ENCODE measurements at regions not wholly inside any gene's neighbourhood (a gene's known extent, or its start where the extent isn't known, plus 50 kb on each side); places are given as distances from the start of the nearest gene placed in this dataset.

DNA sequence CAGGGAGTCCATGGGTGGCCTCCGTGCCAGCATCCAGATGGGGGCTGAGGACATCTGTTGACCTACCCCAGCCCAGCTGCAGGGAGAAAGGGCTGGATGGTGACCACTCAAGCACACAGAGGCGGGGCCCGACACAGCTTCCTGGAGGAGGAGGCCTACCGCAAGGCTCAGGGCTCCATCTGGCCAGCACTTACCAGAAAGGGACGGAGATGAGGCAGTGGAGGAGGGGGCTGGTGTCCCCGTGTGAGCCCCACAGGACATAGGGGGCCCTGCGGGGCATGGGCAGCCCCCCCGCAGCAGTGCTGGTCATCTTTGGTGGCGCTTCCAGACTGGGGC, 147.5 kb upstream of the CIBAR2 start:
- Histone ChIP-seq H3K27me3 (ENCODE audit: insufficient read depth, low read depth, low read length) (no peaks in the 10 kb centered on the region), H3F3A (ENCODE audit: insufficient read depth, low read length, poor library complexity, severe bottlenecking) (peaks cover 11% of the 10 kb centered on the region), H3K4me3 (ENCODE audit: low read length) (no peak overlapping the region), H3K79me2 (replicated peaks; ENCODE audit: insufficient read depth, low read length) (no peaks in the 10 kb centered on the region), H3K9me2 (ENCODE audit: insufficient read depth, low read length) (no peaks in the 10 kb centered on the region), H3K4me2 (ENCODE audit: low read length) (no peak overlapping the region), H3K36me3 (ENCODE audit: insufficient read depth, low read length) (no peaks in the 10 kb centered on the region), H3K9me3 (ENCODE audit: low read length) (no peaks in the 10 kb centered on the region), H3K27ac (ENCODE audit: low read length) (no peak overlapping the region), H4K20me1 (ENCODE audit: insufficient read depth) (no peaks in the 10 kb centered on the region), H2AFZ (ENCODE audit: low read depth, low read length) (no peak overlapping the region), H3K9ac (ENCODE audit: low read length) (peak overlapping the region; percentile 5)
- no peak for TF ChIP-seq EP300 (conservative IDR thresholded peaks at IDR 0.05; ENCODE audit: poor library complexity, severe bottlenecking)
- no peak for TF ChIP-seq MXI1 (conservative IDR thresholded peaks at IDR 0.05; ENCODE audit: poor library complexity, severe bottlenecking)
- TF ChIP-seq, protein P1, sequence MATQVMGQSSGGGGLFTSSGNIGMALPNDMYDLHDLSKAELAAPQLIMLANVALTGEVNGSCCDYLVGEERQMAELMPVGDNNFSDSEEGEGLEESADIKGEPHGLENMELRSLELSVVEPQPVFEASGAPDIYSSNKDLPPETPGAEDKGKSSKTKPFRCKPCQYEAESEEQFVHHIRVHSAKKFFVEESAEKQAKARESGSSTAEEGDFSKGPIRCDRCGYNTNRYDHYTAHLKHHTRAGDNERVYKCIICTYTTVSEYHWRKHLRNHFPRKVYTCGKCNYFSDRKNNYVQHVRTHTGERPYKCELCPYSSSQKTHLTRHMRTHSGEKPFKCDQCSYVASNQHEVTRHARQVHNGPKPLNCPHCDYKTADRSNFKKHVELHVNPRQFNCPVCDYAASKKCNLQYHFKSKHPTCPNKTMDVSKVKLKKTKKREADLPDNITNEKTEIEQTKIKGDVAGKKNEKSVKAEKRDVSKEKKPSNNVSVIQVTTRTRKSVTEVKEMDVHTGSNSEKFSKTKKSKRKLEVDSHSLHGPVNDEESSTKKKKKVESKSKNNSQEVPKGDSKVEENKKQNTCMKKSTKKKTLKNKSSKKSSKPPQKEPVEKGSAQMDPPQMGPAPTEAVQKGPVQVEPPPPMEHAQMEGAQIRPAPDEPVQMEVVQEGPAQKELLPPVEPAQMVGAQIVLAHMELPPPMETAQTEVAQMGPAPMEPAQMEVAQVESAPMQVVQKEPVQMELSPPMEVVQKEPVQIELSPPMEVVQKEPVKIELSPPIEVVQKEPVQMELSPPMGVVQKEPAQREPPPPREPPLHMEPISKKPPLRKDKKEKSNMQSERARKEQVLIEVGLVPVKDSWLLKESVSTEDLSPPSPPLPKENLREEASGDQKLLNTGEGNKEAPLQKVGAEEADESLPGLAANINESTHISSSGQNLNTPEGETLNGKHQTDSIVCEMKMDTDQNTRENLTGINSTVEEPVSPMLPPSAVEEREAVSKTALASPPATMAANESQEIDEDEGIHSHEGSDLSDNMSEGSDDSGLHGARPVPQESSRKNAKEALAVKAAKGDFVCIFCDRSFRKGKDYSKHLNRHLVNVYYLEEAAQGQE (IDR thresholded peaks at IDR 0.05; ENCODE audit: borderline replicate concordance), result no peak
- no peak for TF ChIP-seq EZH2 (IDR thresholded peaks at IDR 0.05; ENCODE audit: borderline replicate concordance, insufficient read depth, low read length, poor library complexity, severe bottlenecking)

GRCh38 chr16:85261204-85261603, 148.9 kb upstream of the CIBAR2 start:
- no peak overlapping the region for H2AFZ ChIP-seq (ENCODE audit: low read depth, low read length)
- no peaks in the 10 kb centered on the region for H3K9me2 ChIP-seq (ENCODE audit: insufficient read depth, low read length)
- no peaks in the 10 kb centered on the region for H3K79me2 ChIP-seq (replicated peaks; ENCODE audit: insufficient read depth, low read length)
- no peak overlapping the region for H3K4me3 ChIP-seq (ENCODE audit: low read length)
- H3K36me3 ChIP-seq (ENCODE audit: insufficient read depth, low read length), result no peaks in the 10 kb centered on the region
- H3K27ac ChIP-seq (ENCODE audit: low read length), result peak overlapping the region; percentile 71
- no peak overlapping the region for H3K4me2 ChIP-seq (ENCODE audit: low read length)
- no peaks in the 10 kb centered on the region for H4K20me1 ChIP-seq (ENCODE audit: insufficient read depth)
- no peak overlapping the region for H3K9ac ChIP-seq (ENCODE audit: low read length)
- no peaks in the 10 kb centered on the region for H3K9me3 ChIP-seq (ENCODE audit: low read length)
- no peaks in the 10 kb centered on the region for H3K27me3 ChIP-seq (ENCODE audit: insufficient read depth, low read depth, low read length)
- peaks cover 11% of the 10 kb centered on the region for H3F3A ChIP-seq (ENCODE audit: insufficient read depth, low read length, poor library complexity, severe bottlenecking)
- no peak for TF ChIP-seq TAF1 (IDR thresholded peaks at IDR 0.05; ENCODE audit: low read depth)
- TF ChIP-seq EP300 (conservative IDR thresholded peaks at IDR 0.05; ENCODE audit: poor library complexity, severe bottlenecking), result no peak
- TF ChIP-seq EZH2 (IDR thresholded peaks at IDR 0.05; ENCODE audit: borderline replicate concordance, insufficient read depth, low read length, poor library complexity, severe bottlenecking), result no peak
- no peak for TF ChIP-seq POLR2AphosphoS5 (IDR thresholded peaks at IDR 0.05)
- TF ChIP-seq SMC3 (conservative IDR thresholded peaks at IDR 0.05; ENCODE audit: poor library complexity), result no peak

DNA sequence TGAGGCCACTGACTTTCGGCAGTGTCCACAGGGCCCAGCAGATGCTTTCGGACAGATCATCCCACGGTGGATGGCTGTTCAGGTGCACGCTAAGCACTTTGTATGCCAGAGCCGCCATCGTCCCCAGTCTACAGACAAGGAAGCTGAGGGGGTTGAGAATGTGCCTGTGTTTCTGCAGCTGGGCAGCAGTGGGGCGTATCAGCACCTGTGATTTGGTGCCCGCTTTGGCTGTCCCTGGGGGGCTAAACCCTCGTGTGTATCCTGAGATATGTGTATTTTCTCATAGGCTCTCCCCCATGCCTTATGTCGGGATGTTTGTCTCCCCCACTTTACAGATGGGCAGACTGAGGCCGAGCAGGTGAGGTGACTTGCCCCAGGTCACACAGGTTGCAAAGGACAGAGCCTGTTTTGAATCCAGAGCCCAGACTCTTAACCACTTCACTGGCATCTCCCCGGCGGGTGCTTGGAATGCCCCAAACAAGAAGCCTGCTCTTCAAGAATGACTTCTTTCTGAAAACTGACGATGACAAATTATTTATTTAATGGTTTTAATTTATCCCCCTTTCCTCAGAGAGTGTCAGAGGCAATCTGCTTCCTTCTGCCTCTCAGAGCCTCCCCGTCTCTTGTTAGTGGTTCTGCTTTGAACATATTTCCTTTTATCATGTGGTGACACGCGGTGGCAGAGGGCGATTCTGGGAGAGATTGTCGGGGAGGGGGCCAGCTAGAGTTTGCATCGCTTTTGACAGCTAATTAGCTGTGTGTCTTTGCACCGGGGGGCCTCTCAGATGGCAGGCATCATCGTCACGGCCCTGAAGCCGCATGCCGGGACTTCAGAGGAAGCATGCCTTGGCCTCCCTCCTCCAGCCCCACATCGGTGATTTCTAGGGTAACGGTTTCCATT, 149.6 kb upstream of the CIBAR2 start:
- Histone ChIP-seq H3K27me3 (ENCODE audit: insufficient read depth, low read depth, low read length) (no peaks in the 10 kb centered on the region), H2AFZ (ENCODE audit: low read depth, low read length) (no peak overlapping the region), H3K4me3 (ENCODE audit: low read length) (peak overlapping the region; percentile 11), H4K20me1 (ENCODE audit: insufficient read depth) (no peaks in the 10 kb centered on the region), H3K4me2 (ENCODE audit: low read length) (no peak overlapping the region), H3K36me3 (ENCODE audit: insufficient read depth, low read length) (no peaks in the 10 kb centered on the region), H3K9ac (ENCODE audit: low read length) (peak overlapping the region; percentile 21), H3K9me3 (ENCODE audit: low read length) (no peaks in the 10 kb centered on the region), H3F3A (ENCODE audit: insufficient read depth, low read length, poor library complexity, severe bottlenecking) (peaks cover 11% of the 10 kb centered on the region), H3K79me2 (replicated peaks; ENCODE audit: insufficient read depth, low read length) (no peaks in the 10 kb centered on the region), H3K9me2 (ENCODE audit: insufficient read depth, low read length) (no peaks in the 10 kb centered on the region), H3K27ac (ENCODE audit: low read length) (peak overlapping the region; percentile 71)
- peak; percentile 35 for TF ChIP-seq EP300 (conservative IDR thresholded peaks at IDR 0.05; ENCODE audit: poor library complexity, severe bottlenecking)
- no peak for TF ChIP-seq MXI1 (conservative IDR thresholded peaks at IDR 0.05; ENCODE audit: poor library complexity, severe bottlenecking)
- TF ChIP-seq POLR2AphosphoS5 (IDR thresholded peaks at IDR 0.05), result peak; percentile 51
